NCI-H1694 (cell line): ENCODE measurements at regions not wholly inside any gene's neighbourhood (a gene's known extent, or its start where the extent isn't known, plus 50 kb on each side); places are given as distances from the start of the nearest gene placed in this dataset.

Experiments used
- DNase-seq: peaks from one replicate; lab custom pipeline; 2025; lab: John Stamatoyannopoulos, UW

DNA sequence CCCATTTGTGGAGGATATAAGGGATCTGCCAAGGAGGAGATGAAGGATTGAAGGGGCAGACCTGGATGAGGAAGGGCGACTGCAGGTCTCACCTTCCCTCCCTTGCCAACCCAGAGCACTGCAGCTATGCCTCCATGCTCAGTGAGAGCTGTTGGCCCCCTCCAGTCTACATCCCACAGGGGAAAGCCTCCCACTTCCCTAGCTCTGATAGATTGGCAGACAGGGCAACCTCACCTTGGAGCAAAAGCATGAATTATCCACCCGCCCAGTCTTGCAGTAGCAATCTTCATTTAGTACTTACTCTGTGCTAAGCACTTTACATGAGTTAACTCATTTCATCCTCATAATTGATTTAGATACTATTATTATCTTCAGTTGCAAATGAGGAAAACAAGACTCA, 70.4 kb upstream of the SMNDC1 start:
- no peak for DNase-seq

GRCh38 chr10:110376021-110376766, 71.5 kb upstream of the SMNDC1 start:
- DNase-seq, result no peak

- DNase-seq, result no peak
These were observed 72.0 kb upstream of the SMNDC1 start for GRCh38 chr10:110376767-110377160.

DNA sequence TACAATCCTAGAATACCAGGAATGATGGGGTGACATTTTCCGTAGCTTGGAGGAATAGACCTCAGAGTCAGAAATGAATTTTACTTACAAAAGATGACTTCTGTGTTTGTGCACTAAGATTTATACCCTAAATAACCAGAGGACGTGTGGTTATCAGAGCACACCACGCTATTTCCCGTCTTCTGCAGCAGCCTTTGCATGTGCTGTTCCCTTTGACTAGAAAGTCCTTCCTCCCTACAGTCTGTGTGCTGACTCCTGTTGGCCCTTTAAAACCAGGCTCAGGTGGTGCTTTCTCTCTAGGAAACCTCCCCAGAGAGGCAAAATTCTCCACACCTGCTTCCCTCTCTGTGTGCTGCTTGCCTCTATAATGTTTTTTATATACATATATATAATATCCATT, 73.3 kb upstream of the SMNDC1 start:
- DNase-seq, result no peak

GRCh38 chr10:110378533-110379108, 73.9 kb upstream of the SMNDC1 start:
- DNase-seq, result no peak

- no peak for DNase-seq
These were observed 75.1 kb upstream of the SMNDC1 start for GRCh38 chr10:110379831-110380230.

DNA sequence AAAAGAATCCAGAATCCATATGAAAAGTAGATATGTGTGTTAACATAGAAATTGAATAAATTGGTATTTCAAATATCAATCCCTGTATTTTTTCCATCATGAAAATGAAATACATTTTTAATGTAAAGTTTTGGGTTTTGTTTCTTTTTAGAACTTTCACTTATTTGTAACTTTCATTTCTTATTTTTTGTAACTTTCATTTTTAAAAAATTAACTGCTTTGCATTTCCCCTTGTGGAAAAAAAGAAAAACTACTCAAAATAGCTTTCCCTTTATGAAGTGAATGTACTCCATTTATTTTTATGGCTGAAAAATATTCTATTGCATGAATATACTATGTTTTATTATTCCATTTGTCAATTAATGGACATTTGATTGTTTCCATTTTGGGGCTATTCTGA, 75.6 kb upstream of the SMNDC1 start:
- no peak for DNase-seq

GRCh38 chr10:110382695-110383094, 78.0 kb upstream of the SMNDC1 start:
- DNase-seq, result no peak

DNA sequence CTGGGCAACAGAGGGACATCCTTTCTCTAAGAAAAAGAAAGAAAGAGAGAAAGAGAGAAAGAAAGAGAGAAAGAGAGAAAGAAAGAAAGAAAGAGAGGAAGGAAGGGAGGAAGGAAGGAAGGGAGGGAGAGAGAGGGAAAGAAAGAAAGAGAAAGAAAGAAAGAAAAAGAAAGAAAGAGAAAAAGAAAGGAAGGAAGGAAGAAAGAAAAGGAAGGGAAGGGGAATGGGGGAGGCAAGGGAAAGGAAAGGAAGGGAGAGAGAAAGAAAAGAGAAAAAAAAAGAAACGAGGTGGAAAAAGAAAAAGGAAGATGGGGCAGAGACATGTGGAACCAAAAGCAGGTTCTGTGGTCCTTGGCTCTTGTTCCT, 82.9 kb upstream of the SMNDC1 start:
- DNase-seq, result no peak

DNA sequence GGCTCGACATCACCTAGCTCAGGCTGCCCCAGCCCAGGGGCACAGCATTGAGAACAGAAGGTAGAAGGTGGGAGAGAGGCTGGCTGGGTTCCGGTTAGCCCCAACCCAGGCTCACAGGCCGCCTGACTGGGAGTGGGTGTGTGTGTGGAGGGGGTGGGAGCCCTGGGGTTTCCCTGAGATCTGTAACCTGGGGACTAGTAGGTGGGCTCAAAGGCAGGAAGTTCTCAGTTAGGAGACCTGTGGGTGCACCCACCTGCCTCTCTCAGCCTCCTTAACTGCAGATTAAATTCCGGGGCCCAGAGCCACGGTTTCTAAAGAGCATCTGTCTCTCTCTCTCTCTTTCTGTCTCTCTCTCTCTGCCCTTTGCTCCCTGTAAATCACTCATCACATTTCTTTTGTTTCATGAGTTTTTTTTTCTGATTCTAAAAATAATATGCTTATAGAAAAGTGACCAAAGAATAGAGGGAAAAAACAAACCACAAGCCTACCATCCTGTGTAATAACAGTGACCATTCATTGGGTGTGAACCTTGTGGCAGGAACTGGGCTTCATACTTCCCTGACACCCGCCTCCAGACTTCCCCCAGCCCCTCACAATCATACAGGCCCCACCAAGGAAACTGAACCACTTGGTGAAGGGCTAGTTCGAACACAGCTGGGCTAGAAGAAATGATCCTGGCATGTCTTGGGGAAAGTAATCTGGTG, 83.4 kb upstream of the SMNDC1 start:
- no peak for DNase-seq

- no peak for DNase-seq
These were observed 84.0 kb upstream of the SMNDC1 start for GRCh38 chr10:110388687-110389052.

DNA sequence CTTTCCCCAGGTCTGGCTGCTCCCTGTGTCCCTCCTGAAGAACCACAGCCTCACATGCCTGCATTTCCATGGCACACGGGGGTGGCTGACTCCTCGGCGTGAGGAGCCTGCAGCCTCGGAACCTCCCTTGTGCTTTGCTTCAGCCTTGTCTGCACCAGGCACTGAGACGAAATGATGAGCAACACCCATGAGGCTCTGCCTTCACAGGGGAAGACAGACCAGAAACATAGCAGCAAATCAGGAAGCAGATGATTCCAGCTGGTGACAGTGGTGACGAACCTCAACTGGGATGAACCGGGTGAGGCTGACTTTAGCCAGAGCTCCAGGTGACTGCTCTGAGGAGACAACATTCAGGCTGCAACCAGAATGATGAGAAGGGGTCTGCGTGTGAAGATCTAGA, 84.5 kb upstream of the SMNDC1 start:
- no peak for DNase-seq

DNA sequence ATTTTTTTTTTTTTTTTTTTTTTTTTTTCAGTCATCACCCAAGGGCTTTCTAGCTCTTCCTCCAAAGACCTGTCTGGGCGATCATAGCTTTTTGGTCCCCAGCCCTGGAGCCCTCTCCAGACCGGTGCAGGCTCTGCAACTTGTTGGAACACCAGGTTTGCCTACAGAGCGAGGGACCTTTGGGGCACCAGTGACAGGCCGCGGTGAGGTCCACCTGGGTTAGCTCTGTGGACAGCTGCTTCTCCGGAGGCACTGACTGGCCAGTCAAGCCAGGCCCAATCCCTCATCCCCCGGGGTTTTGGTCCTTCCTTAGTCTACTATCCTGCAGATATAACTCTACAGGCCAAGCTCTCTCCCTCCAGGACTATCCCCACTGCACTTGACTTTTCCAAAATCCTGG, 86.8 kb upstream of the SMNDC1 start:
- no peak for DNase-seq

DNA sequence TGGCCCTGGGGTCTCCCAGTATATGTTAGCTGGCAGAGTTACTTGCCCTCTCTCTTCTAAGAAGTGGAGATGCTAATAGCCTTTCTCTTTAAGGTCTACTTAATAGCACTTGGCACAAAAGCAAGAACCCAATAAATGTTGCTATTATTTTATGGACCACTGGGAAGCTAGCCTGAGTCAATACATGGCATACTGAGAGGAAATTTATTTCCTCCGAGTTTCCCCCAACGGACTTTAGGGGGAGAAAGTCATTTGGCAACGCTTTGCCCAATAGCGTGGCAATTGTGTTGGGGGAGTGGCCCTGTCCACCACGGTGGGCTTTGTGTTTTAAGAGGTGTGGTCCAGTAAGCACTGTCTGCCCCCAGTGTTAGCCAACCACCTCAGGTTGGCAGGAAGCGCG, 87.4 kb upstream of the SMNDC1 start:
- DNase-seq, result no peak

- no peak for DNase-seq
These were observed 88.4 kb upstream of the SMNDC1 start for GRCh38 chr10:110392868-110393740.

DNA sequence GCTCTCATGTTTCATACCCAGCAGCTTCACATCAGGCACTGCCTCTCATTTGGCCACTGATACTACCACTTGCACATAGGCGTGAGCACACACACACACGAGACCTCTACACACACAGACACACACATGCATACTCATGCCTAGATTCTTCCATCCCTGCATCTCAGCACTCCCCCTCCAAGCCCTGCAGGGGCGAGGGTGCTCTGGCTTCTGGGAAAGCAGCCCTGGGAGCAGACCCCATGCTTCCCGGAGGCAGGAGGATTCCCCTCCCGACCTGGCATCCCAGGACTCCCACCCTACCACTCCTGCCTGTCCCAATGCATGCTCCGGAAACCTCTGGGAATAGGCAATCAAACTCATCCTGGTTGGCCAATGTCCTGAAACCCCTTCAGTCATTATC, 89.1 kb upstream of the SMNDC1 start:
- DNase-seq, result no peak

- no peak for DNase-seq
These were observed 89.6 kb upstream of the SMNDC1 start for GRCh38 chr10:110394296-110394695.

GRCh38 chr10:110394898-110395297, 90.2 kb upstream of the SMNDC1 start:
- DNase-seq, result no peak

DNA sequence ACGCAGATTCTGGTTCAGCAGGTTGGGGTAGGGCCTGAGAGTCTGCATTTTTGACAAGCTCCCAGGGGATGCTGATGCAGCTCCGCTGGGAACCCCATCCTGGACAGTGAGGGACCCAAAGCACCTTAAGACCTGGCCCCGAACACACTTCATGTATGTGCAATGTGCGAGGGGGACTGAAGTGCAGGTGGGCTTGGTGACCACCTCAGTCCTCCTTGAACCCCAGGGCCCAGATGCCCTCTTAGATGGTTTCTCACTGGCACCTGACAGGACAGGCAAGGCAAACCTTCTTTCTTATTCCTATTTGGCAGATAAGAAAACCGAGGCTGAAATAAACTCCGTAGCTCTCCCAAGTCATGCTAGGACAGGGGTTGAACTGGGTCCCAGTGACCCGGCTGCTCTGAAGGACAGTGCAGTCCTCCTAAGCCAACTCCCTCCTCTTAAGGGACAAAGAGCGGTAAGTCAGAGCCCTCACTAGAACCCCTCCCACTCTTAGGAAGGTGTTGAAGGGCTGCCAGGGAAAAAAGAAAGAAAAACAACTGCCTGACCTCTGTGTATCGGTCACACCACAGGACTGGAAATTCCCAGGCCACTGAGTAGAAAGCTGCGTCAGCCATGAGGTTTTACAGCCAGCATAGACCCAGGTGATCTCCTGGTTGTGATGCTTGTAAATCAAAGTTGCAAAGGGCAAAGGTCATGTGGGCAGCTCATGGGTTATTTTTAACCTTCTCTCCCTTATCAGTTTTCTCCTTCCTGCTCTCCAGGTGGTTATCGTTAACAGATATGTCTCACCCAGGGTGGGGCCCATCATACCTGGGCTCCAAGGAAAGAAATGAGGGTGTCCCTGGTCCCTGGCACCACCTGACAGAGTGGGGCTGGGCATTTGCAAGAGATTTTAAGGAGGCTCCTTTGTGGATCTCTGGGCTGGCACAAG, 90.9 kb upstream of the SMNDC1 start:
- DNase-seq, result no peak

DNA sequence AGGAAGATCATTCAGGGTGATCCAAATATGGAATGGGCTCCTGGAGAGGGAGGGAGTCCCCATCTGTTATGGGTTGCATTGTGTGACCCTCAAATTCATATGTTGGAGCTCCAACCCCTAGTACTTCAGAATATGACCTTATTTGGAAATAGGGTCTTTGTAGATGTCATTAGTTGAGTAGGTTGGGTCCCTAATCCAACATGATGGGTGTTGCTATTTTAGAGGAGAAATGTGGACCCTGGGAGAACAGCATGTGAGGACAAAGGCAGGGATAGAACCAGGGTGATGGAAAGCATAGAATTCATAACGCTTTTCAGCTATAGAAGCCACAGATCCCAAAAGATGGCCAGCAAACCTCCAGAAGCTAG, 91.5 kb upstream of the SMNDC1 start:
- no peak for DNase-seq

DNA sequence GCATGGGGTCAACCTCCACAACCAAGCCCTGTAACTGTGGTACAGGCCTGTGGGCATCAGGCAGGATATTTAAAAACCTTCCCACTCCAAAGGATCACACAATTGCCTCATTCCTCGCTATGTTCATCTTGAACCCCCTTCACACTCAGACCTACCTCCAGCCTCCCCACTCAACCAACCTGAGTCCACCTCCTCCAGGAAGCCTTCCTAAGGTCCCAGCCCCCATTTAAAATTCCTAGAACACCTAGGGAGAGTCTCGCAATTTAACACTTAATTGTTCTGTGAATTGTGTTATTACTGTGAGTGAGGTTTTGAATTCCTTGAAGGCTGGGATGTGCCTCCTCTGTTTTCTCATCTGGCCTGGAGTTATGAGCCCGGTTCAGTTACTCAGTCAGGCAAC, 93.1 kb upstream of the SMNDC1 start:
- DNase-seq, result no peak
